B cell (primary cell): ENCODE measurements at regions not wholly inside any gene's neighbourhood (a gene's known extent, or its start where the extent isn't known, plus 50 kb on each side); places are given as distances from the start of the nearest gene placed in this dataset.

Experiments
- ATAC-seq: fragments of 200-7000 bp; cut with Tn5 transposase; one replicate; pipeline ENCODE4 v1.10.0; 2021; ENCODE audit warnings: low read depth, mild to moderate bottlenecking, moderate number of reproducible peaks, moderate library complexity
- CTCF ChIA-PET: fragments of 350-600 bp; sonication (Branson Sonifier 250); formaldehyde crosslinking; loops from one replicate; lab custom pipeline; 2021; ENCODE audit warnings: antibody characterized with exemption, inconsistent platforms; lab: Charles Lee
- POLR2A ChIA-PET: fragments of 350-600 bp; sonication (Branson Sonifier 250); formaldehyde crosslinking; loops from one replicate; lab custom pipeline; 2021; ENCODE audit warnings: antibody characterized with exemption; lab: Charles Lee
- DNase-seq: peaks from one replicate; pipeline ENCODE4 v3.0.0; 2013
- H2AFZ ChIP-seq: 2 replicates; pipeline ENCODE4 v1.6.1; 2012; ENCODE audit warnings: mild to moderate bottlenecking, low read depth, low read length; ENCODE audit not compliant: insufficient read depth, poor library complexity, severe bottlenecking
- H3K27ac ChIP-seq, 2 donors: 1 replicate in 1 of 2; 2 replicates in 1 of 2; pipeline ENCODE4 v1.5.1; 2012 to 2013; ENCODE audit warnings: low read length in 2 of 2, mild to moderate bottlenecking in 2 of 2, moderate library complexity in 1 of 2
- H3K27me3 ChIP-seq, 4 experiments: fragments of 200-600 bp in 1 of 4; sonication (generic) in 1 of 4; replicated peaks in 1 of 4; 1 replicate in 2 of 4; 2 replicates in 2 of 4; pipeline versions ENCODE4 v1.6.1 to v1.7.0; 2013 to 2016; ENCODE audit warnings: low read length in 3 of 4, mild to moderate bottlenecking in 2 of 4, mixed read lengths in 1 of 4, moderate library complexity in 1 of 4; ENCODE audit not compliant: insufficient read depth in 4 of 4, control insufficient read depth in 3 of 4; ENCODE audit errors: control extremely low read depth in 1 of 4
- H3K36me3 ChIP-seq, 2 experiments: replicated peaks in 1 of 2; 1 replicate in 1 of 2; 2 replicates in 1 of 2; pipeline versions ENCODE4 v1.6.1 to v1.7.1; 2013; ENCODE audit warnings: low read length in 1 of 2; ENCODE audit not compliant: insufficient read depth in 2 of 2, control insufficient read depth in 1 of 2; ENCODE audit errors: control extremely low read depth in 1 of 2, extremely low read depth in 1 of 2
- H3K4me1 ChIP-seq, 2 donors: fragments of 200-600 bp in 1 of 2; sonication (generic) in 1 of 2; 1 replicate in 1 of 2; 2 replicates in 1 of 2; pipeline versions ENCODE4 v1.5.1 to v1.6.1; 2013 to 2017; ENCODE audit warnings: low read length in 2 of 2; ENCODE audit not compliant: control insufficient read depth in 2 of 2, insufficient read depth in 2 of 2
- H3K4me2 ChIP-seq: replicated peaks from 2 replicates; pipeline ENCODE3; 2012; ENCODE audit warnings: mild to moderate bottlenecking, low read depth, low read length; ENCODE audit not compliant: poor library complexity, severe bottlenecking
- H3K4me3 ChIP-seq, 5 experiments: fragments of 200-600 bp in 1 of 5; sonication (generic) in 1 of 5; 1 replicate in 3 of 5; 2 replicates in 2 of 5; pipeline versions ENCODE4 v1.5.1 to v1.7.0; 2011 to 2016; ENCODE audit warnings: low read length in 4 of 5, mild to moderate bottlenecking in 4 of 5, low read depth in 2 of 5, control low read depth in 1 of 5, moderate library complexity in 1 of 5; ENCODE audit not compliant: insufficient read depth in 1 of 5; ENCODE audit errors: control extremely low read depth in 1 of 5, extremely low read depth in 1 of 5
- H3K79me2 ChIP-seq: fragments of 200-600 bp; sonication (generic); one replicate; pipeline ENCODE4 v1.6.0; 2016; ENCODE audit warnings: low read length; ENCODE audit not compliant: control insufficient read depth, insufficient read depth
- H3K9ac ChIP-seq: fragments of 200-600 bp; sonication (generic); 2 replicates; pipeline ENCODE4 v1.6.1; 2017; ENCODE audit warnings: mild to moderate bottlenecking, low read length, moderate library complexity
- H3K9me3 ChIP-seq, 3 donors: one replicate each; pipeline versions ENCODE4 v1.6.1 to v1.7.1; 2013; ENCODE audit warnings: low read length in 2 of 3; ENCODE audit not compliant: control insufficient read depth in 2 of 3, insufficient read depth in 1 of 3; ENCODE audit errors: control extremely low read depth in 1 of 3
- H4K20me1 ChIP-seq: 2 replicates; pipeline ENCODE4 v1.6.0; 2012; ENCODE audit warnings: mild to moderate bottlenecking, low read length; ENCODE audit not compliant: insufficient read depth, control insufficient read depth, poor library complexity, severe bottlenecking
- H3K27ac Mint-ChIP-seq: one replicate; pipeline ENCODE4 v1.8.0; 2021; ENCODE audit warnings: mixed read lengths
- H3K27me3 Mint-ChIP-seq: one replicate; pipeline ENCODE4 v1.8.0; 2021; ENCODE audit warnings: mixed read lengths
- H3K4me1 Mint-ChIP-seq: one replicate; pipeline ENCODE4 v1.8.0; 2021; ENCODE audit warnings: mixed read lengths
- H3K4me3 Mint-ChIP-seq: one replicate; pipeline ENCODE4 v1.8.0; 2021; ENCODE audit warnings: mixed read lengths
- H3K9me3 Mint-ChIP-seq: one replicate; pipeline ENCODE4 v1.8.0; 2022; ENCODE audit warnings: mixed read lengths; ENCODE audit not compliant: insufficient read depth
- CTCF ChIP-seq: fragments of 200-600 bp; IDR thresholded peaks from one replicate; pipeline ENCODE4 v1.8.0; 2022; ENCODE audit warnings: antibody characterized with exemption, mild to moderate bottlenecking
- EZH2 ChIP-seq: IDR thresholded peaks from 2 replicates; pipeline ENCODE4 v1.6.1; 2012; ENCODE audit warnings: borderline replicate concordance, low read depth, mild to moderate bottlenecking, moderate library complexity, low read length; ENCODE audit not compliant: insufficient read depth, poor library complexity, severe bottlenecking
- WGBS: methylation state at CpG from one replicate; pipeline ENCODE4 v1.1.5; 2013; ENCODE audit warnings: missing lambda C conversion rate; ENCODE audit not compliant: insufficient coverage; 5-methylcytosine and 5-hydroxymethylcytosine counted together
- intact Hi-C: fragments of 100-400 bp; cut with micrococcal nuclease; formaldehyde crosslinking; loops from one replicate; pipeline ENCODE4 v1.10.0; 2022

DNA sequence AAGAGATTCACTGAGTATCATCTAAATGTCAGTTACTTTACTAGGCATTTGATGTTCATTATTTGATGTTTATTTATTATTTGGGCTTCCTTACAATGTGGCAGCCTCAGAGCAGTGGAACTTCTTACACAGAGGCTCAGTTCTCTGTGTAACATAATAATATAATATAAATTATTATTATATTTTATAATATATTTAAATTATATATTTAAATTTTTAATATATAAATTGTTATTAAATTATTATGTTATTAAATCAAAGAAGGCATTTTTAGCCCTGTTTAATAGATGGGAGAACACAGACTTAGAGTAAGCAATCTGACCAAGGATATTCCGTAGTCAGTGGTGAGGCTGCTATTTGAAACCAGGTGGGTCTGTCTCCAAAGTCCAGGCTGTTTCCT, 315.3 kb upstream of the SKOR2 start:
- Histone ChIP-seq H3K36me3 (no peaks in the 10 kb centered on the region), H3K4me1 (no peaks in the 10 kb centered on the region), H3K27me3 (peaks cover 0 to 12% (median 0%) of the 10 kb centered on the region in 4 experiments), H3K79me2 (no peaks in the 10 kb centered on the region), H3K4me2 (no peak overlapping the region), H3K4me3 (no peak overlapping the region), H3K9me3 (peaks cover 0 to 8% (median 0%) of the 10 kb centered on the region in 3 donors), H3K27ac (no peak overlapping the region), H3K9ac (no peak overlapping the region), H4K20me1 (no peaks in the 10 kb centered on the region), H2AFZ (no peak overlapping the region)
- Mint-ChIP-seq H3K4me3 (no peak overlapping the region), H3K9me3 (peaks cover 2% of the 10 kb centered on the region), H3K4me1 (no peaks in the 10 kb centered on the region), H3K27me3 (peaks cover 23% of the 10 kb centered on the region), H3K27ac (no peak overlapping the region)
- TF ChIP-seq EZH2, result no peak
- TF ChIP-seq CTCF, result no peak
- ATAC-seq (no peak), DNase-seq (no peak)
- ChIA-PET CTCF (no interaction called here), POLR2A (no interaction called here)
- intact Hi-C loops, result no loop called here
- WGBS, result 100% methylated on average over 1 of the region's 1 CpG

GRCh38 chr18:47560723-47561715, 309.6 kb upstream of the SKOR2 start:
- H2AFZ ChIP-seq, result no peak overlapping the region
- 59% methylated on average over 13 of the region's 17 CpGs for WGBS
- no peaks in the 10 kb centered on the region for H4K20me1 ChIP-seq
- H3K4me1 ChIP-seq, result no peaks in the 10 kb centered on the region
- Mint-ChIP-seq H3K27ac (no peak overlapping the region), H3K9me3 (no peaks in the 10 kb centered on the region), H3K27me3 (peaks cover 31% of the 10 kb centered on the region), H3K4me3 (no peak overlapping the region), H3K4me1 (peaks cover 6% of the 10 kb centered on the region)
- intact Hi-C loops, result no loop called here
- CTCF ChIA-PET, result no interaction called here
- H3K79me2 ChIP-seq, result no peaks in the 10 kb centered on the region
- POLR2A ChIA-PET, result no interaction called here
- DNase-seq, result no peak
- H3K9me3 ChIP-seq, result peaks cover 0 to 8% (median 0%) of the 10 kb centered on the region in 3 donors
- H3K27ac ChIP-seq, result no peak overlapping the region
- H3K36me3 ChIP-seq, result no peaks in the 10 kb centered on the region
- TF ChIP-seq EZH2, result no peak
- TF ChIP-seq CTCF, result no peak
- H3K27me3 ChIP-seq, result peaks cover 0 to 26% (median 1%) of the 10 kb centered on the region in 4 experiments
- ATAC-seq, result no peak
- no peak overlapping the region for H3K4me2 ChIP-seq
- H3K9ac ChIP-seq, result no peak overlapping the region
- H3K4me3 ChIP-seq, result no peak overlapping the region
